NT2/D1 (cell line): ENCODE measurements at regions not wholly inside any gene's neighbourhood (a gene's known extent, or its start where the extent isn't known, plus 50 kb on each side); places are given as distances from the start of the nearest gene placed in this dataset.
"Not testable (repeated sequence)": the region's sequence is repeated elsewhere in the genome, so short reads cannot be mapped to it uniquely, and the experiment has no call there.

Experiments used
- DNase-seq: peaks from one replicate; pipeline ENCODE4 v3.0.0-alpha.2; 2011; ENCODE audit warnings: low read depth, low spot score
- H3K27me3 ChIP-seq: 2 replicates; pipeline ENCODE4 v1.6.0; 2011; ENCODE audit warnings: mild to moderate bottlenecking; ENCODE audit not compliant: insufficient read length, insufficient read depth
- H3K36me3 ChIP-seq: 2 replicates; pipeline ENCODE4 v1.6.1; 2011; ENCODE audit warnings: mild to moderate bottlenecking, low read length, mixed read lengths; ENCODE audit not compliant: insufficient read depth, insufficient read length
- H3K4me1 ChIP-seq: 2 replicates; pipeline ENCODE4 v1.5.1; 2011; ENCODE audit not compliant: insufficient read depth, insufficient read length
- H3K4me3 ChIP-seq: 2 replicates; pipeline ENCODE4 v1.5.1; 2011; ENCODE audit warnings: low read depth; ENCODE audit not compliant: insufficient read length
- H3K9ac ChIP-seq: 2 replicates; pipeline ENCODE4 v1.6.0; 2011; ENCODE audit warnings: low read depth; ENCODE audit not compliant: insufficient read length
- H3K9me3 ChIP-seq: 2 replicates; pipeline ENCODE4 v1.5.1; 2011; ENCODE audit warnings: mild to moderate bottlenecking, low read length; ENCODE audit not compliant: insufficient read depth
- SUZ12 ChIP-seq: IDR thresholded peaks from 2 replicates; pipeline ENCODE4 v1.6.1; 2011; ENCODE audit not compliant: insufficient read length, insufficient read depth; ENCODE audit errors: extremely low read depth
- YY1 ChIP-seq: IDR thresholded peaks from 2 replicates; pipeline ENCODE4 v1.6.1; 2011; ENCODE audit not compliant: insufficient read length, insufficient read depth
- ZNF274 ChIP-seq: IDR thresholded peaks from 2 replicates; pipeline ENCODE4 v1.6.1; 2011; ENCODE audit warnings: mild to moderate bottlenecking, low read depth, low read length

GRCh38 chr5:93220431-93220830 is 360.6 kb downstream of the NR2F1-AS1 start:
- no peak for DNase-seq
- Histone ChIP-seq H3K9me3 (no peaks in the 10 kb centered on the region), H3K4me3 (no peak overlapping the region), H3K36me3 (no peaks in the 10 kb centered on the region), H3K27me3 (no peaks in the 10 kb centered on the region), H3K9ac (no peak overlapping the region), H3K4me1 (no peaks in the 10 kb centered on the region)
- TF ChIP-seq ZNF274 (no peak), SUZ12 (no peak), YY1 (no peak)

GRCh38 chr5:93219641-93220145 is 361.3 kb downstream of the NR2F1-AS1 start:
- TF ChIP-seq SUZ12: no peak
- no peak for TF ChIP-seq ZNF274
- TF ChIP-seq YY1: no peak
- H3K36me3 ChIP-seq: no peaks in the 10 kb centered on the region

GRCh38 chr5:93213111-93213794 is 367.8 kb downstream of the NR2F1-AS1 start:
- not testable (repeated sequence) for H3K9me3 ChIP-seq, H3K9ac ChIP-seq, H3K36me3 ChIP-seq, DNase-seq, H3K4me1 ChIP-seq, H3K27me3 ChIP-seq, H3K4me3 ChIP-seq

More at GRCh38 chr5:93219641-93220145, 361.3 kb downstream of the NR2F1-AS1 start:
- H3K9ac ChIP-seq: no peak overlapping the region
- H3K4me1 ChIP-seq: no peaks in the 10 kb centered on the region
- H3K27me3 ChIP-seq: no peaks in the 10 kb centered on the region
- H3K4me3 ChIP-seq: no peak overlapping the region
- no peaks in the 10 kb centered on the region for H3K9me3 ChIP-seq
- DNase-seq: no peak

GRCh38 chr5:93209476-93209875 is 371.5 kb downstream of the NR2F1-AS1 start:
- Histone ChIP-seq H3K4me3 (no peak overlapping the region), H3K36me3 (no peaks in the 10 kb centered on the region), H3K9me3 (no peaks in the 10 kb centered on the region), H3K27me3 (no peaks in the 10 kb centered on the region), H3K4me1 (no peaks in the 10 kb centered on the region), H3K9ac (no peak overlapping the region)
- DNase-seq: no peak
- no peak for TF ChIP-seq SUZ12
- TF ChIP-seq YY1: no peak
- no peak for TF ChIP-seq ZNF274

GRCh38 chr5:93208141-93208751 is 372.8 kb downstream of the NR2F1-AS1 start:
- H3K9me3 ChIP-seq: no peaks in the 10 kb centered on the region
- TF ChIP-seq YY1 (no peak), ZNF274 (no peak), SUZ12 (no peak)
- no peaks in the 10 kb centered on the region for H3K27me3 ChIP-seq
- DNase-seq: no peak
- no peaks in the 10 kb centered on the region for H3K36me3 ChIP-seq
- H3K4me3 ChIP-seq: no peak overlapping the region
- H3K9ac ChIP-seq: no peak overlapping the region
- no peaks in the 10 kb centered on the region for H3K4me1 ChIP-seq

- Histone ChIP-seq H3K4me1 (no peaks in the 10 kb centered on the region), H3K27me3 (no peaks in the 10 kb centered on the region), H3K4me3 (no peak overlapping the region), H3K9me3 (no peaks in the 10 kb centered on the region), H3K9ac (no peak overlapping the region), H3K36me3 (no peaks in the 10 kb centered on the region)
- no peak for DNase-seq
- no peak for TF ChIP-seq ZNF274
- TF ChIP-seq SUZ12: no peak
- TF ChIP-seq YY1: no peak
These were observed 374.8 kb downstream of the NR2F1-AS1 start for GRCh38 chr5:93206203-93206602.

GRCh38 chr5:93201061-93201460 is 380.0 kb downstream of the NR2F1-AS1 start:
- DNase-seq: no peak
- Histone ChIP-seq H3K36me3 (no peaks in the 10 kb centered on the region), H3K27me3 (no peaks in the 10 kb centered on the region), H3K4me1 (no peaks in the 10 kb centered on the region), H3K9ac (no peak overlapping the region), H3K4me3 (no peak overlapping the region), H3K9me3 (no peaks in the 10 kb centered on the region)
- TF ChIP-seq SUZ12 (no peak), YY1 (no peak), ZNF274 (no peak)
